D721Med (cell line): ENCODE measurements at regions not wholly inside any gene's neighbourhood (a gene's known extent, or its start where the extent isn't known, plus 50 kb on each side); places are given as distances from the start of the nearest gene placed in this dataset.
A peak's percentile ranks its signal among the peaks of the same experiment; 100 is the strongest.

Experiments
- DNase-seq: peaks from one replicate; pipeline ENCODE4 v3.0.0; 2011; ENCODE audit warnings: low spot score; ENCODE audit not compliant: insufficient read length
- FAIRE-seq: peaks from 2 replicates; lab custom pipeline; 2011; peaks lifted over from hg19 to GRCh38; lab: Jason Lieb, UNC
- TF ChIP-seq, protein P1 (sequence below): IDR thresholded peaks from 2 replicates; pipeline ENCODE4 v1.5.1; 2012; ENCODE audit warnings: mild to moderate bottlenecking, control low read depth; ENCODE audit not compliant: insufficient read depth; ENCODE audit errors: missing control alignments

GRCh38 chr17:33981711-33982601 lies 273.1 kb upstream of the CCL2 start:
- no peak for FAIRE-seq

GRCh38 chr17:33982909-33983308 lies 272.2 kb upstream of the CCL2 start:
- no peak for DNase-seq
- TF ChIP-seq, protein P1, sequence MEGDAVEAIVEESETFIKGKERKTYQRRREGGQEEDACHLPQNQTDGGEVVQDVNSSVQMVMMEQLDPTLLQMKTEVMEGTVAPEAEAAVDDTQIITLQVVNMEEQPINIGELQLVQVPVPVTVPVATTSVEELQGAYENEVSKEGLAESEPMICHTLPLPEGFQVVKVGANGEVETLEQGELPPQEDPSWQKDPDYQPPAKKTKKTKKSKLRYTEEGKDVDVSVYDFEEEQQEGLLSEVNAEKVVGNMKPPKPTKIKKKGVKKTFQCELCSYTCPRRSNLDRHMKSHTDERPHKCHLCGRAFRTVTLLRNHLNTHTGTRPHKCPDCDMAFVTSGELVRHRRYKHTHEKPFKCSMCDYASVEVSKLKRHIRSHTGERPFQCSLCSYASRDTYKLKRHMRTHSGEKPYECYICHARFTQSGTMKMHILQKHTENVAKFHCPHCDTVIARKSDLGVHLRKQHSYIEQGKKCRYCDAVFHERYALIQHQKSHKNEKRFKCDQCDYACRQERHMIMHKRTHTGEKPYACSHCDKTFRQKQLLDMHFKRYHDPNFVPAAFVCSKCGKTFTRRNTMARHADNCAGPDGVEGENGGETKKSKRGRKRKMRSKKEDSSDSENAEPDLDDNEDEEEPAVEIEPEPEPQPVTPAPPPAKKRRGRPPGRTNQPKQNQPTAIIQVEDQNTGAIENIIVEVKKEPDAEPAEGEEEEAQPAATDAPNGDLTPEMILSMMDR, result no peak
- no peak for FAIRE-seq

More at GRCh38 chr17:33981711-33982601, 273.1 kb upstream of the CCL2 start:
- TF ChIP-seq, protein P1, result no peak
- no peak for DNase-seq

GRCh38 chr17:33983824-33984574 lies 271.1 kb upstream of the CCL2 start:
- TF ChIP-seq, protein P1, result no peak
- DNase-seq, result no peak
- FAIRE-seq, result no peak

DNA sequence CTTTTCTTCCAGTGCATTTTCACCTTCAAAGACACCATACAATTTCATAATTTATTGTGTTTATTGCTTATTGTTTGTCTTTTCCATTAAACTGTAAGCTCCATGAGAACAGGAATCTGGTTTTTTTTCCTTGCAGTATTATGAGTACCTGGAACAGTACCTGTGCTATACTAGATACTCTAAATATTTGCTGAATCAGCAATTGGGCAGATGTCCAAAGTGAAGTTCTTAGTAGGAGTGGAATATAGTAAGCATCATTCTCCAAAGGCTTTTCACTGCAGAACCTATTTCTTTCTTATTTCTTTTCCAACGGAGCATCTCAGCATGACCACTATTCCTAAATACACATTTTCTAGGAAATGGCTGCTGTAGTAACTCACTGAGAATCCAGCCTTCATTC lies 269.0 kb upstream of the CCL2 start:
- no peak for DNase-seq
- FAIRE-seq, result no peak
- TF ChIP-seq, protein P1, result no peak

GRCh38 chr17:33986566-33986965 lies 268.5 kb upstream of the CCL2 start:
- FAIRE-seq, result no peak
- TF ChIP-seq, protein P1, result no peak
- peak; percentile 35 for DNase-seq

GRCh38 chr17:33987162-33987561 lies 267.9 kb upstream of the CCL2 start:
- TF ChIP-seq, protein P1, result no peak
- DNase-seq, result no peak
- no peak for FAIRE-seq
